NCI-H774 (cell line): ENCODE measurements at regions not wholly inside any gene's neighbourhood (a gene's known extent, or its start where the extent isn't known, plus 50 kb on each side); places are given as distances from the start of the nearest gene placed in this dataset.
"Not testable (repeated sequence)": the region's sequence is repeated elsewhere in the genome, so short reads cannot be mapped to it uniquely, and the experiment has no call there.

Experiments
- DNase-seq: peaks from one replicate; lab custom pipeline; 2025; lab: John Stamatoyannopoulos, UW

DNA sequence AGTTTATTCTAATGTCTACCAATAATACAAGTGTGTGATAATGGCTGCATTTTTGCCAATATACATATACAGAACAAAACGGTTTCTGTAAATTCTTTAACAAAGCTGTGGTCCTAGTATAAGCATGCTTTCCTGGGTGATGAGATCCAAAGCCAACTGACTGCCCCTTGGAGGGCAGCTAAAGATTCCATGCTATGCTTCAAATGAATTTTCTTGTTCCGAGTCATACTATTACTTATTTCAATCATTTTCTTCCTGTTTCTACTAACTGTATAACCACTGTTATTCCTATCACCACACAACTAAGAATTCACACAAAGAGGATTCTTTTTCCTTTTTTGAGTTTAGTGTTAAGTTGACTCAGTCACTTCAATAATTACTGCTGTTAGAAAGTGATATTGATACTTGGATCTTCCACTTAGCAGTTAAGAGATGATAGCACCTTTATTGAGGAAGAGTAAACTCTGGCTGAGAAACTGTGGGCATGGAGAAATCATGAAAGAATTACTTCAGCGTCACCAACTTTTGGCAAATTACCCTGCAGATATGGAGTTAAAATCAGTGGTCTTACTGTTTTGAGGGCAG lies 197.5 kb downstream of the ARL4A start:
- DNase-seq: no peak

- DNase-seq: no peak
These were observed 201.3 kb downstream of the ARL4A start for GRCh38 chr7:12888717-12889116.

DNA sequence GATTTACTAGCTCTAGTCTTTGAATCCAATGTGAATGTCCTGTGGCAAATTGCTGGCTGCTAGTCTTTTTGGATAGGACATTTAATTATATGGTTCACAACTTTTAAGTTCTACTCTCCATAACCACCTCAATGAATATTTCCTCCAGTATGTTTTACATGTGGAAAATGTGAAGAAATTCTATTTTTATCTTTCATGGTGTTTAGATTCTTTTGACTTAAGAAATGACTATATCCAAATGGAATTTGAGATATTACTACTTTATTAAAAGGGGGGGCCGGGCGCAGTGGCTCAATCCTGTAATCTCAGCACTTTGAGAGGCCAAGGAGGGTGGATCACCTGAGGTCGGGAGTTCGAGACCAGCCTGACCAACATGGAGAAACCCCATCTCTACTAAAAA lies 202.0 kb downstream of the ARL4A start:
- DNase-seq: no peak

DNA sequence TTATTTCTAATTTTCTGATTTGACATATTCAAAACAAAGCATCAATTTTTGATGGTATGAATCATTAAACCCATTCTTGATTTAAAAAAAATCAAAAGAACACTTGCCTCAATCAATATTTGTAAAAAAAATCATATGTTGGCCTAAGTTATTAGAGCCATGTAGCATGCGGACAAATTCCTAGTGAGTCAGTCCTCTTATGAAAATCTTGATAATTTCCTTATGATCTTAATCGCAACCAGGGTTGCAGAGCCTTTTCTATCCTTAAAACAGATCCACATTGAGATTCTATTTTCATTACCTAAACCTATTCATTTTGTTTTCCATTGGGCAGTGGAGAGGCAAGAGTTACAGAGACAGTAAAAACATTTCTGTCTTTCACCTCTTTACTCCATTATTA lies 203.2 kb downstream of the ARL4A start:
- no peak for DNase-seq

DNA sequence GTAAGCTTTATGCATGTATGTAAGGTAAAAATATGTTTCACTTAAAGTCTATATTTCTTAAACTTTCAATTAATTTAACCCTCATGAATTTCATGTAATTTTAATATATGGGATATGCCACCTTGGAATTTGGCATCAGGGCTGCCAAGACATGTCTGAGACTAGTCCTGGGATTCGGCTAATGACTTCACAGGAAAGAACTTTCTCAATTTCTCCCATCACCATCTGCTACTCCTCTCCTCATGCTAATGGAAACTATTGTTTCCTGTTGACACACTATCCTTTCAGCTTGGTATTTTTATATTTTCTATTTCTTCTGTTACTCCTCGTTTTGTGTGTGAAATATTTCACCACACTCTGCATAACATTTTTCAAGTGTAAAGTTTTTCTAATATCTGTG lies 205.9 kb downstream of the ARL4A start:
- no peak for DNase-seq

GRCh38 chr7:12895296-12895695 lies 207.9 kb downstream of the ARL4A start:
- DNase-seq: no peak

DNA sequence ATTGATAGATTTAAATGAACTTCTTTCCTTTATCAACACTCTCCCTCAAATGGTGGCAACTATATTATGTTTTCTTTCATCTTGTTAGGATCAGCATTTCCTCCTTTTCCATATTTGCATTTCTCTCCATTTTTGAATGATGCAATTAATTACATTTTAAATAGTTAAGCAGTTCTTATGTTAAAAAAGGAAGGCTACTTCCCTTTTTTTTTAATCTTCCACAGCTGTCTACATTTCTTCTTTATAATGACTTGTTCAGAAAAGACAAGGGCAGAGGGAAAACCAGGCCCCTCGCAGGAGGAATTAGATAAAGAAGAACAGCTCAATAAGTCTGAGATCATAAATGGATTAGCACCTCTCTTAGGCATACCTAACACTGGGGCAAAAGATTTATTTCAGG lies 208.9 kb downstream of the ARL4A start:
- DNase-seq: no peak

DNA sequence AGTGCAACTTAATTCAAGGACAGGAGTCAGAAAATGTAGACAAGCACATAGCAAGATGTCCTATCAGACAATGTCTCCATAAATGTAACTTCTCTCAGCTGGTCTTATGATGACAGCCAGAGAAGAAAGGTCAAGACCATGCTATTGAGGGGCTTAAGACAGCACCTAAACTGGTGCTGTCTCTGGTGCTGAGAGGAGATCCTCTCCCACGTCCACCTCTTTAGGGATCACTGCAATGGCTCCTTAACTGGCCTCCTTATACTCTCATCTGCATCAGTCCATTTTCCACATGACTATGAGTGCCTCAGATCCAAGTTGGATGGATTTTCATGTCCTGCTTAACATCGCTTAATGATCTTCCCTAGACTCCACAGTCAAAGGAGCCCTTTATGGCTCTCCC lies 210.6 kb downstream of the ARL4A start:
- DNase-seq: no peak

DNA sequence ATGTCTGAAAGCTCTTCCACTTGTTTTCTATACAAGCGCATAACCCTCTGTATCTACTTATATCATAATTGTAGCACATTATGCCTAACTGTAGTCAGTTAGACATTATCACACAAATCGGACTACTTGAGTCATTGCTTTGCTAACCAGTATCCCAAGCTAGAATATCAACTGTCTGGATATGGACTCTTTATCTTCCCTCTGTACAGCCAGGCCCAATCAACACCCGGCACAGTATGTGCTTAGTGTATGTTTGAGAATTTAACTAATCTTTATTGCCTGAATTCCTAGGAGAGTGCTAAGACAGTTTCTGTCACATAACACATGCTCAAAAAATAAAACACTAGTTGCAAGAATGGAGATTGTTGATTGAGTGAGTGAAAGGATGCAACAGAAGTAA lies 211.2 kb downstream of the ARL4A start:
- DNase-seq: no peak

DNA sequence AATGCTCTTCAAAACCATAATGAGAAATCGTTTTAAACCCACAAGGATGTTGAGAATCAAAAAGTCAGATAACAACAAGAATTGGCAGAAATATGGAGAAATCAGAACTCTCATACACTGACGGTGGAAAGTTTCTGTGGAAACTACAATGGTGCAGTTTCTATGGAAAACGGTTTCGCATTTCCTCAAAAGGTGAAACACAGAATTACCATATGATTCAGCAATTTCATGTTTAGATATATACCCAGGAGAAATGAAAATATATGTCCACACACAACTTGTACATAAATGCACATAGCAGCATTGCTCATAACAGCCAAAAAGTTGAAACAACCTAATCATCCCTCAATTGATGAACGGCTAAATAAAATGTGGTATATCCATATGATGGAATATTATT lies 218.2 kb downstream of the ARL4A start:
- DNase-seq: no peak

- DNase-seq: no peak
These were observed 220.3 kb downstream of the ARL4A start for GRCh38 chr7:12907774-12908173.

DNA sequence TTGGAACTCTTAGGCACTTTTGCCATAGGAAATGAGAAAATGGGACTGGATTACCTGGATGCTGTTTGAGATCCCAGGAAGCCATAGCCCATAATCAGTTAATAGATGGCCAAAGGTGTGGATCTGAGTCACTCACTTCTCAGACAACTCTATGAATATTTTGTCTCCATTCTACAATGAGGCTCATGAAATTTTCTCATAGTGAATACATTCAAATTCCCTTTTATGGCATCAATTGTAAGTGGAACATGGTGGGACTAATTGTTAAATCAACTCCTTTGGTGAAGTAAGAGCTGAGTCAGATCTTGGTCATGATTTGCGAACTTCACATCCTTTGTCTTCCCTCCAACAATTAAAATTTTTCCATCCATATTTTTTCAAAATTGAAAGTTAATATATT lies 222.1 kb downstream of the ARL4A start:
- no peak for DNase-seq

DNA sequence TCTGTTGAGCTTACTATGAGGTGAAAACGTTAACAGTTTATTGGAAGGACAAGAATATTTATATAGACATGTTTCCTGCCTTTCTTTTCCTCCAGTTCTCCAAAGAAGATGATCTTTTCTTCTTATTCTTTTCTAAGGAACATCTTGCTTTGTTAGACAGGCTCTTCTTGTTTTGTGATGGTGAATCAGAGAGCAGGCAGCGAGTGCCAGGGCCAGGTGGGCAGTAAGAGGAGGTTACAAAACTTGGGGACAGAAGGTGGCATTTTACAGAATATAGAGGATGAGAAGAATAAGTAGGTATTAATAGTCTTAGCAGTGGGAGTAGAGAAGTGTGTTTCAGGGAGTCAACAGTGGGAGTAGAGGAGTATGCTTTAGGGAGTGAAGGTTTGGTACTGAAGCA lies 223.6 kb downstream of the ARL4A start:
- DNase-seq: no peak

GRCh38 chr7:12913002-12913401 lies 225.6 kb downstream of the ARL4A start:
- no peak for DNase-seq

GRCh38 chr7:12917801-12918200 lies 230.4 kb downstream of the ARL4A start:
- DNase-seq: no peak

- DNase-seq: no peak
These were observed 234.4 kb downstream of the ARL4A start for GRCh38 chr7:12921751-12922345.

DNA sequence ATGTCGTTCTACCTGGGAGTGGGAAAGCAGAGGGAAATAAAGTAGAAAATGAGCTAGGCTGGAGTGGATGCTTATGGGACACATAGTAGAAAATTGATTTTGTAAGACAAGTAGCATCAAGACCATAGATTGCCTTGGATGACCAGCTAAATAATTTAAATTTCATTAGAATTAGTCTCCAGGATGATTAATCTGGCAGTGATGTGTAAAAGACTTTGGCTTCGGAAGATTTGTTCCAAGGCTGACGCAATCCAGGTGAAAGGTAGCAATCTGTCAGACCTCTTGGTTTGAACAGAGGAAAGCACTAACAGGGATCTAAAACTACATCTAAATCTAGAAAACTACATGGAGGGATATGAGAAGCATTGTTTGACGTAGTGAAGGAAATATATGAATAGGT lies 236.5 kb downstream of the ARL4A start:
- no peak for DNase-seq

DNA sequence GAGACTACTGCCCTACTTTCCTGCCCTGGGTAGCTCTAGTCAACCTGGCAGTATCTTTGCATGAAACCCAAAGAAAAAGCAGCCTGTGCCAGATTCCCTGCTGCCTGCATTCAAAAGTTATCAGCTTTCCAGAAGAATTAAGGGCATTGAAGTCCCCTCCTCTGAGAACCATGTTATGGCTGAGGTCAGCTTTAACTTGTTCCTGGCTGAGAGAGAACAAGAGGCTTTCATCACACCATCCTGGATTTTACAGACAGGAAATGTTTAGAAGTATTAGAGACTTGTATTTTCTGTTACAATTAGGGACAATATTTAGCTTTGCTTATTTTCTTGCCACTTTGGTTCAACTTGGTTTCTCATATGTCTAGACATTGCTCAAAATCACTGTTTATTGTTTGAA lies 238.8 kb downstream of the ARL4A start:
- no peak for DNase-seq

DNA sequence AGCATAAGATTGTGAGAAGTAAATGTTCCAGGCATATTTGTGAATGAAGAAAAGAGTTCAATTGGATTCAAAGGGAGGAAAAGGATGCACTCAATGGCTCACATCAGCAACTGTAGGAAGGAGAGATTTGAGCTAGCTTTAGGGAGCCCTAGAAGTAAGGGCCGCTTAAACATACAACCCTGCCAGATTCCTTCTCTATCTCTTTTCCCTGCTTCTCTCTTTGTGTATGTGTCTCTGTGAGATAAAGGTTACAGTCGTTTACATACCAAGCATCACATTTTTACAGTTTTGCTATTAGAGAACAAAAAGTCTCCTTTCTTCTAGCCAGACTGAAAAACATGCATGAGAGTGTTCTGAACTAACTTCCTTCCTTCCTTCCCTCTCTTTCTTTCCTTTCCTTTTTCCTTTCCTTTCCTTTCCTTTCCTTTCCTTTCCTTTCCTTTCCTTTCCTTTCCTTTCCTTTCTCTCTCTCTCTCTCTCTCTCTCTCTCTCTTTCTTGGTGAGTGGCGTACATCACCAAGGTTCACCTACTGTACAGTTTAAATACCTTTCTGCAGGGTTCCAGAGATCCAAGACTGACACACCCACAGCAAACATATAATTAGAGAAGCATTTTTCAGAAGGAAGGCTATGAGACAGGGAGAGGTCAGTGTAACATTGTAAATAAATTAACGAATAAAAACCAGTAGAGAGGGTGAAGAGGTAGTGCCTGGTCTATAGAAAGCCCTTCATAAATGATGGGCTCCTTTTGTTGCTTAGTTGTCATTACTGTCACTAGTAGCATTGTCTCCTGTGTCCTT lies 240.4 kb downstream of the ARL4A start:
- DNase-seq: no peak

- DNase-seq: no peak
These were observed 242.2 kb downstream of the ARL4A start for GRCh38 chr7:12929476-12930140.

- no peak for DNase-seq
These were observed 243.1 kb downstream of the ARL4A start for GRCh38 chr7:12930534-12930933.

GRCh38 chr7:12931465-12931864 lies 244.0 kb downstream of the ARL4A start:
- DNase-seq: not testable (repeated sequence)

DNA sequence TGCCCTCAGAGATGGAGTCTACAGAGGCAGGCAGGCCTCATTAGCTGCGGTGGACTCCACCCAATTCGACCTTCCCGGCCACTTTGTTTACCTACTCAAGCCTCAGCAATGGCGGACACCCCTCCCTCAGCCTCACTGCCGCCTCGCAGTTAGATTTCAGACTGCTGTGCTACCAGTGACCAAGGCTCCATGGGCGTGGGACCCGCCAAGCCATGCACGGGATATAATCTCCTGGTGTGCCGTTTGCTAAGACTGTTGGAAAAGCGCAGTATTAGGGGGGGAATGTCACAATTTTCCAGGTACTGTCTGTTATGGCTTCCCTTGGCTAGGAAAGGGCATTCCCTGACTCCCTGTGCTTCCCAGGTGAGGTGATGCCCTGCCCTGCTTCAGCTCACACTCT lies 252.3 kb downstream of the ARL4A start:
- DNase-seq: no peak
